DND-41 (cell line): ENCODE measurements at regions not wholly inside any gene's neighbourhood (a gene's known extent, or its start where the extent isn't known, plus 50 kb on each side); places are given as distances from the start of the nearest gene placed in this dataset.

Source experiments
- ATAC-seq: fragments of 200-7000 bp; cut with Tn5 transposase; 3 replicates; pipeline ENCODE4 v1.9.1; 2021; ENCODE audit warnings: low read depth; ENCODE audit not compliant: insufficient read depth
- DNase-seq: peaks from one replicate; pipeline ENCODE4 v3.0.0-alpha.2; 2020
- H2AFZ ChIP-seq: 2 replicates; pipeline ENCODE4 v1.6.0; 2012; ENCODE audit warnings: low read depth, low read length
- H3K27ac ChIP-seq: 2 replicates; pipeline ENCODE4 v1.5.1; 2012; ENCODE audit warnings: low read length, inconsistent platforms
- H3K27me3 ChIP-seq: fragments of 200-600 bp; sonication (generic); 2 replicates; pipeline ENCODE4 v1.6.0; 2012; ENCODE audit warnings: low read length, mild to moderate bottlenecking, inconsistent platforms; ENCODE audit not compliant: insufficient read depth, poor library complexity
- H3K36me3 ChIP-seq: 2 replicates; pipeline ENCODE4 v1.5.1; 2012; ENCODE audit warnings: low read length, inconsistent platforms; ENCODE audit not compliant: insufficient read depth
- H3K4me1 ChIP-seq: 2 replicates; pipeline ENCODE4 v1.5.1; 2012; ENCODE audit warnings: mild to moderate bottlenecking, low read length; ENCODE audit not compliant: insufficient read depth
- H3K4me2 ChIP-seq: 2 replicates; pipeline ENCODE4 v1.6.0; 2012; ENCODE audit warnings: mild to moderate bottlenecking, moderate library complexity, low read length, inconsistent platforms; ENCODE audit not compliant: insufficient read depth
- H3K4me3 ChIP-seq, 2 experiments: fragments of 200-600 bp in 1 of 2; shearing (Covaris generic) in 1 of 2; 2 replicates each; pipeline ENCODE4 v1.5.1; 2012 to 2016; ENCODE audit warnings: inconsistent platforms in 2 of 2, low read length in 2 of 2, mild to moderate bottlenecking in 2 of 2, low read depth in 1 of 2, moderate library complexity in 1 of 2
- H3K79me2 ChIP-seq: 2 replicates; pipeline ENCODE4 v1.6.0; 2012; ENCODE audit warnings: low read length, inconsistent platforms; ENCODE audit not compliant: insufficient read depth
- H3K9ac ChIP-seq: 2 replicates; pipeline ENCODE4 v1.6.0; 2012; ENCODE audit warnings: low read depth, mild to moderate bottlenecking, inconsistent platforms, low read length, moderate library complexity
- H3K9me3 ChIP-seq: 2 replicates; pipeline ENCODE4 v1.5.1; 2012; ENCODE audit warnings: low read length, moderate library complexity, mild to moderate bottlenecking, inconsistent platforms; ENCODE audit not compliant: insufficient read depth, severe bottlenecking
- H4K20me1 ChIP-seq: 2 replicates; pipeline ENCODE4 v1.6.0; 2012; ENCODE audit warnings: low read length; ENCODE audit not compliant: insufficient read depth
- CTCF ChIP-seq: IDR thresholded peaks from 2 replicates; pipeline ENCODE4 v1.5.1; 2012; ENCODE audit warnings: borderline replicate concordance, low read length, moderate library complexity, mild to moderate bottlenecking; ENCODE audit not compliant: poor library complexity, severe bottlenecking; ENCODE audit errors: extremely low read depth
- EZH2 ChIP-seq: IDR thresholded peaks from 3 replicates; pipeline ENCODE4 v1.6.1; 2012; ENCODE audit warnings: borderline replicate concordance, low read depth, mild to moderate bottlenecking, moderate library complexity, low read length, inconsistent platforms; ENCODE audit not compliant: severe bottlenecking

GRCh38 chr2:133843091-133843490, 274.8 kb upstream of the NCKAP5 start:
- Histone ChIP-seq H3K27ac (no peak overlapping the region), H3K4me2 (no peak overlapping the region), H4K20me1 (no peaks in the 10 kb centered on the region), H3K79me2 (no peaks in the 10 kb centered on the region), H3K9me3 (no peaks in the 10 kb centered on the region), H3K27me3 (peaks cover 15% of the 10 kb centered on the region), H3K9ac (no peak overlapping the region), H3K36me3 (no peaks in the 10 kb centered on the region), H3K4me1 (no peaks in the 10 kb centered on the region), H2AFZ (no peak overlapping the region), H3K4me3 (no peak overlapping the region)
- TF ChIP-seq CTCF (no peak), EZH2 (no peak)
- ATAC-seq (no peak), DNase-seq (no peak)

GRCh38 chr2:133843551-133843950, 275.3 kb upstream of the NCKAP5 start:
- H3K9ac ChIP-seq = no peak overlapping the region
- no peaks in the 10 kb centered on the region for H4K20me1 ChIP-seq
- DNase-seq (no peak), ATAC-seq (no peak)
- H3K9me3 ChIP-seq = no peaks in the 10 kb centered on the region
- H3K4me2 ChIP-seq = no peak overlapping the region
- H3K4me3 ChIP-seq = no peak overlapping the region
- no peak overlapping the region for H2AFZ ChIP-seq
- no peaks in the 10 kb centered on the region for H3K4me1 ChIP-seq
- no peak for TF ChIP-seq CTCF
- TF ChIP-seq EZH2 = no peak
- peaks cover 15% of the 10 kb centered on the region for H3K27me3 ChIP-seq
- no peaks in the 10 kb centered on the region for H3K79me2 ChIP-seq
- no peaks in the 10 kb centered on the region for H3K36me3 ChIP-seq
- H3K27ac ChIP-seq = no peak overlapping the region

- no peaks in the 10 kb centered on the region for H3K36me3 ChIP-seq
- H3K4me2 ChIP-seq = no peak overlapping the region
- DNase-seq (peak; percentile 63), ATAC-seq (peak; percentile 94)
- no peaks in the 10 kb centered on the region for H4K20me1 ChIP-seq
- no peak overlapping the region for H3K9ac ChIP-seq
- H3K27me3 ChIP-seq = peaks cover 20% of the 10 kb centered on the region
- H3K79me2 ChIP-seq = no peaks in the 10 kb centered on the region
- H3K27ac ChIP-seq = no peak overlapping the region
- no peak overlapping the region for H2AFZ ChIP-seq
- H3K9me3 ChIP-seq = no peaks in the 10 kb centered on the region
- no peak overlapping the region for H3K4me3 ChIP-seq
- no peaks in the 10 kb centered on the region for H3K4me1 ChIP-seq
- TF ChIP-seq EZH2 (no peak), CTCF (peak; percentile 94)
Observed at GRCh38 chr2:133844214-133844892, 276.1 kb upstream of the NCKAP5 start.

GRCh38 chr2:133846476-133846875, 278.2 kb upstream of the NCKAP5 start:
- Histone ChIP-seq H3K4me2 (no peak overlapping the region), H3K9ac (no peak overlapping the region), H3K9me3 (no peaks in the 10 kb centered on the region), H3K27me3 (peaks cover 23% of the 10 kb centered on the region), H3K79me2 (no peaks in the 10 kb centered on the region), H3K4me1 (no peaks in the 10 kb centered on the region), H4K20me1 (no peaks in the 10 kb centered on the region), H3K27ac (no peak overlapping the region), H3K36me3 (no peaks in the 10 kb centered on the region), H2AFZ (no peak overlapping the region), H3K4me3 (no peak overlapping the region)
- no peak for ATAC-seq
- no peak for TF ChIP-seq CTCF
- TF ChIP-seq EZH2 = no peak
- no peak for DNase-seq
